Stimulated activated CD8-positive, alpha-beta memory T cell treated with anti-CD3 and anti-CD28 coated beads, Interleukin-4, amount 100 ng/mL, for 4 hours (primary cell): ENCODE measurements at regions not wholly inside any gene's neighbourhood (a gene's known extent, or its start where the extent isn't known, plus 50 kb on each side); places are given as distances from the start of the nearest gene placed in this dataset.
"Not testable (repeated sequence)": the region's sequence is repeated elsewhere in the genome, so short reads cannot be mapped to it uniquely, and the experiment has no call there.

ENCODE experiments used
- DNase-seq, 2 donors: peaks; one replicate each; pipeline ENCODE4 v3.0.0-alpha.2; 2020; ENCODE audit warnings: low read depth in 2 of 2, low spot score in 1 of 2

DNA sequence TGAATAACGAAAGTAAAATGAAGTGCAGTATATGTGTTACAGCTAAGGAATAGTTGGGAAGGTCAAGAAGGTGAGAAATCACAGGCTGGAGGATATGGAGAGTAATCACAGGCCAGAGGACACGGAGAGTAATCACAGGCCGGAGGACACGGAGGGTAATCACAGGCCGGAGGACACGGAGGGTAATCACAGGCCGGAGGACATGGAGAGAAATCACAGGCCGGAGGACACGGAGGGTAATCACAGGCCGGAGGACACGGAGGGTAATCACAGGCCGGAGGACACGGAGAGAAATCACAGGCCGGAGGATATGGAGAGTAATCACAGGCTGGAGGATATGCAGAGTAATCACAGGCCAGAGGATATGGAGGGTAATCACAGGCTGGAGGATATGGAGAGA, 121.8 kb downstream of the BRMS1L start:
- not testable (repeated sequence) for DNase-seq

GRCh38 chr14:35944847-35945246, 118.7 kb downstream of the BRMS1L start:
- no peak for DNase-seq

DNA sequence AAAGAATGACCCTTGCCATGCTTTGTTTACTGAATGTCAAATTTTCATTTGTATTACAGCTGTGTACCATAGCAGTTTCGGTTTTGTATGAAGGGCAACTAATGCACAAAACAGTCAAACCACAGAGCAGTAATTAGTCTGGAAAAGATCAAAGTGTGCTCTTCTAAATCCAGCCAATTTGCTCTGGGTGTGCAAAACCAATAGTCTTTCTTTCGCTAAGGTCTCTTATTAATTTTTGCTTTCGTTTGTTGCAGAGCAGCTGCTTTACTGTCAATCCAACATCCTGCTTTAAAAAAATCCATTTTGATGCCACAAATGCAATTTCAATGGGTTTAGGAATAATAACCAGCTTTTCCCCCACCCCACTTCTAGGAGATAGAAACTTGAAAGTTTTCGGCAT, 114.2 kb downstream of the BRMS1L start:
- DNase-seq: no peak

DNA sequence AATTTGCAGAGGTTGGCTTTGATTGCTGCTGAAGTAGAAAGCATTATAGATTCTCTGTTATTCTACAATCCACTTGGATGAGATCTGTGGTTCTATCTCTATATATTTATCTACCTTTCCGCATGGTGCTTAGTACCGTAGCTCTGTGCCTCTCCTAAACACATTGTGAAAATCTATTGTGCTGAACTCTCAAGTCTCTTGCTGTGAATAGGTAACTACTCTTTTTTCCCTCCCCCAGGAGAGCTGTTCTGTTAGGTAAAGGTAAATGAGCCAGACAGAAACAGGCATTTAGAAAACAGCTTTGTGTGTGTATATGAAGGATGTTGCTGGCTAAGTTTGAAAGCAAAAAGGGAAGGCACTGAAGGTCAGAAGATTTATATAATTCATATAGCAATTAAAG, 112.6 kb downstream of the BRMS1L start:
- DNase-seq: no peak

DNA sequence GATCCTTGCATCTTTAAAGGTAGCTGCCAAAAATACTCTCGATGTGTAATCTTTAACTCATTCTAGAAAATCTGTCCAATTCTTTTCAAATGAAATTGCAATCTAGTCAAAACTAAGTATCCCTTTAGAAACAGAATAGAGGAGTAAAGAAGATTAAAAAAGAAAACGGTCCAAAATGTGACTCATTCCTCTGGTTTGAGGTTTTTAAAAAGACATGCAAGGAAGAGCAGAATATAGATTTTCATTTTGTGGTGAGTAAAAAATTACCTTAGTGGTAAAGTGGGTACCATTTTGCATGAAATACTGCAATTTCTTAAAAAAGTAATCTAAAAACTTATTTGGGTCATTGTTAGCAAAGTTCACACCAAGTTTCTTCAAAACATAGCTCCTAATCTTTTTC, 108.4 kb downstream of the BRMS1L start:
- DNase-seq: no peak

DNA sequence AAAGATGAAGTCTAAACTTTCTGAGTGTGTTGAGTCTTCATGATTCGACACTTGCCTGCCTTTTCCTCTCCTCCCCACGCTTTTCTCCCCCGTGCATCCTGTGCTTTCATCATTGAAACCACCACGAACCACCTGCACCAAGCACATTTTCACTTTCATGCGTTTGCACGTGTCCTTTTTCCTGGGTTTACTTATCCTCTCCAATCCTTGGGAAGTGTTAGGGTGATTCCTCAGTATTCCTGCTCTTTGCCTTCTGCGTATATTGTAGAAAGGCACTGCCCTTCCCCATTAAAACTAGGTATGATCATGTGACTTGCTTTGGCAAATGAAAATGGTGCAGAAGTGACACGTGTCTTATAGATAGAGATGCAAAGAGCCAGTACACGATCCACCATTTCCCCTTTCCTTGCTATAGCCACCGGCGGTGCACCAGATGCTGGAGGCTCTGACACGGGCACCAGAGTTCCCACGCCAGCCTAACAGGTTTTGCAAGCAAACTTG, 106.6 kb downstream of the BRMS1L start:
- peak; percentile 9 to 12 for DNase-seq

DNA sequence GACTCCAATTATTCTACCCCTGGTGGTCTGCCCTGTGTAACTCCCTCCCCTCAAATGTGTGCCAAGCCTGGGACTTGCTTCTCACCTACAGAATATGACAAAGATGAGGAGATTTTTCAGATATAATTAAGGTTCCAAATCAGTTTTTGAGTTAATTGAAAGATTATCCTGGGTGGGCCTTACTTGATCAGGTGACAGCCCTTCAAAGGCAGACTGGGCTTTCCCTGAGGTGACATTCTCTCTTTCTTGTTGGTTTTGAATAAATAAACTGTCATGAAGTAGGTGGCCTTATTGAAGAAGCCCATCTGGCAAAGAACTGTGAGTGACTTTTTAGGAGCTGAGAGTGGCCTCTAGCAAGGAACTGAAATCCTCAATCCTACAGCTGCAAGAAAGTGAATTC, 106.0 kb downstream of the BRMS1L start:
- DNase-seq: no peak

DNA sequence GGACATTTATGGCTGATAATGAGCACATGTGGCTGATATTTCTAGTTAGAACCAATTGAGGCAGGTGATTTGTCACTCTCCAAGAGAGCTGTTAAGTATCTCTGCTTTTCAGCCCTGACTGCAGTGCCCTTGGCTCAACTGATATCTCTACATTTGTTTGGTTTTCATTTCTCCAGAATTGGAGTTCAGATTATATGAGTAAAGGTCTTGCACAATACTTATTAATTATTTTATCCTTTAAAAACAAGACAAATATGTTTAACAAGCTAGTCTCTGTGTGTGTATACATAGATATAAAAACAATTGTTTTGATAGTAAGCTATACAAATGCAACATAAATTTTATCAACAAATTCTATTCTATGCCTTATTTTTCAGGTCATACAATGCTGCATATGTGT, 105.2 kb downstream of the BRMS1L start:
- DNase-seq: no peak

DNA sequence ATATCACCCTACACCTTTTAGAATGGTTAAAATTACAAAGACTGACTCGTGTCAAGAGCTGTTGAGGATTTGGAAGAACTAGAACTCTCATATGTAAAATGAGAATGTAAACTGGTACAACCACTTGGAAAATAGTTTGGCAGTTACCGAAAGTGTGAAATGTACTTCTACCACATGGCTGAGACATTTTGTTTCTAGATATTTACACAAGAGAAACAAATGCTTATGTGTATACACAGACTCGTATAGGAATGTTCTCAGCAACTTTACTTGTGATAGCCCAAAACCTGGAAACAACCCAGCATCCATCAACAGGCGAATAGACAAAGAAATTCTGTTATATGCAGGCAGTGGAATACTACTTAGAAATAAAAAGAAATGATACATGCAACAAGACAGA, 103.0 kb downstream of the BRMS1L start:
- DNase-seq: no peak

DNA sequence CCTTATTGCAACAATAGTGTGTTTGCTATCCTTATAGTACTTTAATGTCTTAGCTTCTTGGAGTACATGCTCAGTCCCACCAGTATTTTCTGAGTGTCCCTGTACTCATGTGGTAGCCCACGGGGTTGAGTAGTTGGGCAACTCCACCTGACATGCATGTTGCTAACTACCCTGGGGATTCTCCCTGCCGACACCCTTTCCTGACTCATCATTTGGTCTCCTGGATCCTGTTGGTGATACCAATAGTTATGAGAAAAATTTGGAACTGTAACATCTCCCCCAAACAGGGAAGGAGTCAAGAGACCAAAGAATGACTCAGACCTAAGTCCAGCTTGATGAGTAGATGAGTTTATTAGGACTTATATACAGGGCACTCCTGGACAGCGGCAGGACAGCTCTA, 101.6 kb downstream of the BRMS1L start:
- no peak for DNase-seq

DNA sequence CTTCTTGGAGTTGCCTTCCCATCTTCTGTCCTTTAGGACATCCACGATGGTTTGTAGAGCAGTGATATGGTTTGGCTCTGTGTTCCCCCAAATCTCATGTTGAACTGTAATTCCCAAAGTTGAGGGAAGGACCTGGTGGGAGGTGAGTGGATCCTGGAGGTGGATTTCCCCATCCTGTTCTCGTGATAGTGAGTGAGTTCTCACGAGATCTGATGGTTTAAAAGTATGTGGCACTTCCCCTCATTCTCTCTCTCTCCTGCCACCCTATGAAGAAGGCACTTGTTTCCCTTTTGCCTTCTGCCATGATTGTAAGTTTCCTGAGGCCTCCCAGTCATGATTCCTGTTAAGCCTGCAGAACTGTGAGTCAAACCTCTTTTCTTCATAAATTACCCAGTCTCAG, 99.2 kb downstream of the BRMS1L start:
- DNase-seq: no peak

- not testable (repeated sequence) for DNase-seq
These were observed 96.5 kb downstream of the BRMS1L start for GRCh38 chr14:35922590-35922989.

DNA sequence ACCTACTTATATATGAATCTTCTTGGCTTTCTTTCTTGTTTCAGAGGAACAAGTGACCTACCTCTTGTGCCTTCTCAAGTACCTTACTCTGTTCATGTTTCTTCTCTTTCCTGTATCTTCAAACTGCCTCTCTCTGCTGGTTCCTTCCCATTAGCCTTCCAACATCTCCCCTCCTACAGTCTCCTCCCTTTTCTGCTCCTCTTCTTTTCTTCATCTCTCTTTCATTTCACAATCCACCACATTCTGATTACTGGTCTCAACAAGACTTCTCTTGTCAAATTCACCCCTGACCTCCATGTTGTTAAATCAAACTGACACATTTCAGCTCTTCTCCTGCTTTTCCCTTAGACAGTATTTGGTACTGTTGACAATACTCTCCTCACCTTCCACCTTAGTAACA, 95.6 kb downstream of the BRMS1L start:
- DNase-seq: no peak
